Aorta (tissue), 5 donors: ENCODE measurements at regions not wholly inside any gene's neighbourhood (a gene's known extent, or its start where the extent isn't known, plus 50 kb on each side); places are given as distances from the start of the nearest gene placed in this dataset.

ENCODE experiments used
- ATAC-seq: fragments of 200-7000 bp; cut with Tn5 transposase; one replicate; pipeline ENCODE4 v1.9.1; 2022; ENCODE audit warnings: moderate library complexity; ENCODE audit not compliant: low FRiP score
- DNase-seq, 2 donors: peaks; one replicate each; pipeline ENCODE4 v3.0.0-alpha.2; 2020
- H3K27ac ChIP-seq, 2 donors: one replicate each; pipeline ENCODE4 v1.5.1; 2013; ENCODE audit warnings: low read length in 2 of 2, mild to moderate bottlenecking in 2 of 2, moderate library complexity in 2 of 2, control low read depth in 1 of 2, inconsistent platforms in 1 of 2, low read depth in 1 of 2
- H3K27me3 ChIP-seq, 2 donors: one replicate each; pipeline ENCODE4 v1.6.1; 2013; ENCODE audit warnings: control low read depth in 1 of 2, low read length in 1 of 2, mild to moderate bottlenecking in 1 of 2, moderate library complexity in 1 of 2; ENCODE audit not compliant: insufficient read depth in 2 of 2, control insufficient read depth in 1 of 2
- H3K36me3 ChIP-seq, 2 donors: one replicate each; pipeline ENCODE4 v1.6.1; 2013; ENCODE audit warnings: control low read depth in 1 of 2, low read length in 1 of 2, mild to moderate bottlenecking in 1 of 2; ENCODE audit not compliant: insufficient read depth in 2 of 2, control insufficient read depth in 1 of 2
- H3K4me1 ChIP-seq, 2 donors: one replicate each; pipeline ENCODE4 v1.6.1; 2013; ENCODE audit warnings: low read length in 2 of 2, control low read depth in 1 of 2, mild to moderate bottlenecking in 1 of 2, moderate library complexity in 1 of 2; ENCODE audit not compliant: insufficient read depth in 2 of 2, control insufficient read depth in 1 of 2
- H3K4me3 ChIP-seq, 2 donors: one replicate each; pipeline ENCODE4 v1.5.1; 2013; ENCODE audit warnings: low read length in 2 of 2, control low read depth in 1 of 2, mild to moderate bottlenecking in 1 of 2
- H3K9me3 ChIP-seq: one replicate; pipeline ENCODE4 v1.6.1; 2013; ENCODE audit warnings: mild to moderate bottlenecking, low read length; ENCODE audit not compliant: control insufficient read depth
- WGBS, 2 donors: extraction: QIAGEN DNeasy Blood & Tissue Kit; methylation state at CpG; one replicate each; pipeline ENCODE4 v1.1.7; 2013; 5-methylcytosine and 5-hydroxymethylcytosine counted together
- intact Hi-C, 2 donors: fragments of 100-400 bp; cut with DNase I; formaldehyde crosslinking; loops; one replicate each; pipeline versions ENCODE4 v1.14.2 to v1.15.0; 2022
- donor health status: healthy with polysubstance abuse.
- donor health status: Bipolar disorder and iron deficiency.
- donor health status: DM: no; HTN: no; CAD: no.
- donor health status: DM: no; HTN: no; CAD: no.
- donor health status: DM: yes; HTN: yes; CAD: no.

- DNase-seq (peak in 1 of 2 donors; percentile 68), ATAC-seq (no peak)
- H3K9me3 ChIP-seq: no peaks in the 10 kb centered on the region
- H3K4me1 ChIP-seq: peaks cover 7 to 19% of the 10 kb centered on the region in 2 donors
- WGBS, 2 donors: 90 to 93% methylated on average over 9 of the region's 9 CpGs
- intact Hi-C loops: no loop called here
- no peak overlapping the region for H3K27ac ChIP-seq
- H3K36me3 ChIP-seq: no peaks in the 10 kb centered on the region
- no peaks in the 10 kb centered on the region for H3K27me3 ChIP-seq
- H3K4me3 ChIP-seq: no peak overlapping the region
Measured at GRCh38 chr2:129300456-129300855, 679.0 kb upstream of the RAB6C start.

- Histone ChIP-seq H3K4me3 (no peak overlapping the region), H3K36me3 (no peaks in the 10 kb centered on the region), H3K27me3 (no peaks in the 10 kb centered on the region), H3K27ac (peak overlapping the region in 1 of 2 donors; percentile 64), H3K9me3 (no peaks in the 10 kb centered on the region), H3K4me1 (peaks cover 7 to 19% of the 10 kb centered on the region in 2 donors)
- intact Hi-C loops: no loop called here
- ATAC-seq (peak; percentile 83), DNase-seq (no peak)
- WGBS, 2 donors: 4 to 5% methylated on average over 5 of the region's 5 CpGs
Measured at GRCh38 chr2:129301431-129301913, 678.0 kb upstream of the RAB6C start.

DNA sequence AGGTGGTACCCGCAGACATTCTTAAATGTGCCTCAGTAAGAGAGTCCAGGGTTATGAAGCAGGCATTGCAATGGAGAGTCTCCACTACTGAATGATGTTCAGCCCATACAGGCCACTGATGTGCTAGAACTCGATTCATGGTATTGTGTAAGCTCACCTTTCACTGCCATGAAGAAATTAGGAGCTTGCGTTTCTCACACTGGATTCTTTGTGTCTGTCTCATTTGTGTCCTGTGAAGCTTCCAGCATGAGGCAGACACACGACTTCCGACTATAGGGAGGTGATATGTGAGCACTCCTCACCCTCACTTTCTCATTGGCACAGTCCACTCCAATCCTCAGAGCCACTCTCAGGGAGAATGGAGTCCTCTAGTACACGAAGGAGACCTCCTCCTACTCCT, 677.4 kb upstream of the RAB6C start:
- Histone ChIP-seq H3K27me3 (no peaks in the 10 kb centered on the region), H3K27ac (peak overlapping the region in 1 of 2 donors; percentile 50), H3K9me3 (no peaks in the 10 kb centered on the region), H3K4me1 (peaks cover 7 to 18% of the 10 kb centered on the region in 2 donors), H3K4me3 (no peak overlapping the region), H3K36me3 (no peaks in the 10 kb centered on the region)
- ATAC-seq (peak; percentile 11), DNase-seq (no peak)
- intact Hi-C loops: no loop called here
- 32 to 34% methylated on average over 6 of the region's 6 CpGs for WGBS, 2 donors

GRCh38 chr2:129302561-129303183, 676.8 kb upstream of the RAB6C start:
- H3K9me3 ChIP-seq: no peaks in the 10 kb centered on the region
- peak; percentile 11 for ATAC-seq
- H3K36me3 ChIP-seq: no peaks in the 10 kb centered on the region
- intact Hi-C loops: no loop called here
- peak overlapping the region in 1 of 2 donors; percentile 50 for H3K27ac ChIP-seq
- H3K4me1 ChIP-seq: peaks cover 3 to 15% of the 10 kb centered on the region in 2 donors
- no peak overlapping the region for H3K4me3 ChIP-seq
- no peaks in the 10 kb centered on the region for H3K27me3 ChIP-seq
- 29 to 35% methylated on average over 6 of the region's 6 CpGs for WGBS, 2 donors
- DNase-seq: no peak

GRCh38 chr2:129314120-129314519, 665.3 kb upstream of the RAB6C start:
- WGBS, 2 donors: 94 to 95% methylated on average over 9 of the region's 9 CpGs
- Histone ChIP-seq H3K4me3 (no peak overlapping the region), H3K27ac (no peak overlapping the region), H3K27me3 (no peaks in the 10 kb centered on the region), H3K9me3 (no peaks in the 10 kb centered on the region), H3K36me3 (no peaks in the 10 kb centered on the region), H3K4me1 (no peaks in the 10 kb centered on the region)
- intact Hi-C loops: no loop called here
- no peak for ATAC-seq
- DNase-seq: no peak

- ATAC-seq: no peak
Measured at GRCh38 chr2:129318581-129319421, 660.7 kb upstream of the RAB6C start.

DNA sequence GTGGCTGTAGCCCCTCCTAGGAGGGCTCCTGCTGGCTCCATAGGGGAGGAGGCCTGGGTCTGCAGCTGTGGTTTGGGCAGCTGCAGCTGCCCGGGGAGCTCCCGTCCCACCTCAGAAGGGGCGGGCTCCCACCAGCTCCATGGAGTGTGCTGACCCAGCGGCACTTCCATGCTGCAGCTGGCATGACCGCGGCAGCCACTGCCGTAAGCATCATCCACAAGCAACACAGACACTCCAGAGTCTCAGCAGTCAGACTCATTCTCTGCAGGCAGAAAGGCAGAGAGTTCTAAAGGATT, 660.1 kb upstream of the RAB6C start:
- peak; percentile 19 for ATAC-seq
- 80 to 93% methylated on average over 7 of the region's 7 CpGs for WGBS, 2 donors
- intact Hi-C loops: no loop called here

More at GRCh38 chr2:129318581-129319421, 660.7 kb upstream of the RAB6C start:
- H3K27ac ChIP-seq: no peak overlapping the region
- no peak overlapping the region for H3K4me3 ChIP-seq
- no peaks in the 10 kb centered on the region for H3K36me3 ChIP-seq
- H3K27me3 ChIP-seq: no peaks in the 10 kb centered on the region
- no peak for DNase-seq
- no peaks in the 10 kb centered on the region for H3K9me3 ChIP-seq
- WGBS, 2 donors: 83 to 90% methylated on average over 27 of the region's 27 CpGs
- intact Hi-C loops: no loop called here
- H3K4me1 ChIP-seq: no peaks in the 10 kb centered on the region

GRCh38 chr2:129320288-129320687, 659.2 kb upstream of the RAB6C start:
- Histone ChIP-seq H3K4me3 (no peak overlapping the region), H3K4me1 (no peaks in the 10 kb centered on the region), H3K27me3 (no peaks in the 10 kb centered on the region), H3K9me3 (no peaks in the 10 kb centered on the region), H3K27ac (no peak overlapping the region), H3K36me3 (no peaks in the 10 kb centered on the region)
- WGBS, 2 donors: 97 to 99% methylated on average over 4 of the region's 4 CpGs
- intact Hi-C loops: no loop called here
- DNase-seq (no peak), ATAC-seq (no peak)

More for the DNA sequence above, 660.1 kb upstream of the RAB6C start:
- H3K36me3 ChIP-seq: no peaks in the 10 kb centered on the region
- no peak for DNase-seq
- H3K9me3 ChIP-seq: no peaks in the 10 kb centered on the region
- H3K4me3 ChIP-seq: no peak overlapping the region
- H3K4me1 ChIP-seq: no peaks in the 10 kb centered on the region
- H3K27ac ChIP-seq: no peak overlapping the region
- no peaks in the 10 kb centered on the region for H3K27me3 ChIP-seq

- intact Hi-C loops: no loop called here
- DNase-seq: no peak
- WGBS, 2 donors: 64 to 82% methylated on average over 2 of the region's 2 CpGs
Measured at GRCh38 chr2:129324349-129324748, 655.1 kb upstream of the RAB6C start.

More at GRCh38 chr2:129324349-129324748, 655.1 kb upstream of the RAB6C start:
- Histone ChIP-seq H3K27ac (no peak overlapping the region), H3K9me3 (no peaks in the 10 kb centered on the region), H3K4me3 (no peak overlapping the region), H3K27me3 (no peaks in the 10 kb centered on the region), H3K4me1 (no peaks in the 10 kb centered on the region), H3K36me3 (no peaks in the 10 kb centered on the region)
- no peak for ATAC-seq
